GM23338 (cell line): ENCODE measurements at regions not wholly inside any gene's neighbourhood (a gene's known extent, or its start where the extent isn't known, plus 50 kb on each side); places are given as distances from the start of the nearest gene placed in this dataset.
"Not testable (repeated sequence)": the region's sequence is repeated elsewhere in the genome, so short reads cannot be mapped to it uniquely, and the experiment has no call there.

ENCODE experiments used
- CREB1 ChIP-seq: fragments of 250-450 bp; sonication (Bioruptor Pico); IDR thresholded peaks from 2 replicates; pipeline ENCODE4 v1.5.0; 2020; ENCODE audit warnings: low read depth, mild to moderate bottlenecking, moderate library complexity
- CTCF ChIP-seq, 2 experiments: fragments of 200-600 bp in 1 of 2; sonication (generic) in 1 of 2; conservative IDR thresholded peaks; 2 replicates each; pipeline versions ENCODE4 v1.5.1 to v1.6.1; 2016 to 2017; ENCODE audit warnings: antibody characterized with exemption in 2 of 2, low read depth in 2 of 2, mild to moderate bottlenecking in 2 of 2, moderate library complexity in 1 of 2
- EZH2 ChIP-seq: fragments of 200-600 bp; sonication (generic); IDR thresholded peaks from one replicate; pipeline ENCODE4 v1.8.0; 2017; ENCODE audit warnings: antibody characterized with exemption, mild to moderate bottlenecking, low read depth; ENCODE audit not compliant: unreplicated experiment
- EZH2phosphoT487 ChIP-seq: fragments of 200-600 bp; sonication (generic); IDR thresholded peaks from one replicate; pipeline ENCODE4 v1.8.1; 2018; ENCODE audit warnings: antibody characterized with exemption; ENCODE audit not compliant: unreplicated experiment
- NANOG ChIP-seq: IDR thresholded peaks from 2 replicates; pipeline ENCODE4 v1.6.1; 2016; ENCODE audit warnings: antibody characterized with exemption, borderline replicate concordance
- POLR2AphosphoS5 ChIP-seq: IDR thresholded peaks from 2 replicates; pipeline ENCODE4 v1.6.1; 2016; ENCODE audit warnings: antibody characterized with exemption, low read depth
- ZNF114 ChIP-seq: fragments of 250-450 bp; sonication (Bioruptor Pico); IDR thresholded peaks from 2 replicates; pipeline ENCODE4 v1.5.0; 2020; ENCODE audit warnings: mild to moderate bottlenecking, moderate library complexity

- TF ChIP-seq CTCF (conservative IDR thresholded peaks at IDR 0.05; ENCODE audit: low read depth in 2 of 2); CREB1 (CRISPR knock-in tag); EZH2; POLR2AphosphoS5; NANOG; EZH2phosphoT487; ZNF114 (CRISPR knock-in tag): not testable (repeated sequence)
Observed at GRCh38 chr5:123280854-123281253, 142.3 kb downstream of the CEP120 start.
